ENCODE measurements at regions not wholly inside any gene's neighbourhood (a gene's known extent, or its start where the extent isn't known, plus 50 kb on each side); places are given as distances from the start of the nearest gene placed in this dataset.

DNA sequence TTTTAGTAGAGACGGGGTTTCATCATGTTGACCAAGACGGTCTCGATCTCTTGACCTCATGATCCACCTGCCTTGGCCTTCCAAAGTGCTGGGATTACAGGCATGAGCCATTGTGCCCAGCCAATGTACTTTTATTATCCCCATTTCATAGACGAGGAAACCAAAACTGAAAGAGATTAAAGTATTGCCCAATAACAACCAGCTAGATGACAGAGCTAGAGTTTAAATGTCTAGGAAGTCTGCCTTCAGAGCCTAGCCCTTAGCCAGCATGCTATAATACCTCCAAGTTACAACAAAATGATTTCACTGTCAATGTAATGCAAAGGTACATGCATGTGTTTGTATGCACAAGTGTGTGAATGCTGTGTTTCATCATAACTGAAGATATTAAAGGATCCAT, 389.4 kb upstream of the RBMS3 start:
- no peak for TF ChIP-seq CTCF (IDR thresholded peaks at IDR 0.05)
- no peak for TF ChIP-seq EZH2 (IDR thresholded peaks at IDR 0.05)
- no peak for TF ChIP-seq EZH2phosphoT487 (IDR thresholded peaks at IDR 0.05)
